H9 (cell line): ENCODE measurements at regions not wholly inside any gene's neighbourhood (a gene's known extent, or its start where the extent isn't known, plus 50 kb on each side); places are given as distances from the start of the nearest gene placed in this dataset.

Experiments used
- DNase-seq: peaks from one replicate; pipeline ENCODE4 v3.0.0-alpha.2; 2017
- H2AFZ ChIP-seq: one replicate; pipeline ENCODE4 v1.6.1; 2013; ENCODE audit warnings: mild to moderate bottlenecking, low read length, control low read depth, moderate library complexity
- H2AK5ac ChIP-seq: 2 replicates; pipeline ENCODE4 v1.6.1; 2013; ENCODE audit warnings: low read length, control low read depth, mixed read lengths; ENCODE audit not compliant: insufficient read length
- H2BK120ac ChIP-seq: one replicate; pipeline ENCODE4 v1.6.1; 2013; ENCODE audit warnings: low read depth, mild to moderate bottlenecking, low read length, control low read depth, inconsistent platforms; ENCODE audit not compliant: poor library complexity, severe bottlenecking
- H2BK12ac ChIP-seq: 2 replicates; pipeline ENCODE4 v1.6.1; 2013; ENCODE audit warnings: low read length, control low read depth, mixed read lengths, low read depth; ENCODE audit not compliant: insufficient read length
- H2BK15ac ChIP-seq: 2 replicates; pipeline ENCODE4 v1.6.1; 2013; ENCODE audit warnings: low read depth, low read length, control low read depth
- H2BK20ac ChIP-seq: one replicate; pipeline ENCODE4 v1.6.1; 2013; ENCODE audit warnings: low read depth, mild to moderate bottlenecking, low read length, control low read depth, inconsistent platforms; ENCODE audit not compliant: poor library complexity, severe bottlenecking
- H2BK5ac ChIP-seq: 2 replicates; pipeline ENCODE4 v1.6.1; 2013; ENCODE audit warnings: low read length, control low read depth, mixed read lengths; ENCODE audit not compliant: insufficient read length
- H3K14ac ChIP-seq: 2 replicates; pipeline ENCODE4 v1.6.1; 2013; ENCODE audit warnings: low read length, control low read depth; ENCODE audit not compliant: insufficient read depth
- H3K18ac ChIP-seq: 2 replicates; pipeline ENCODE4 v1.6.1; 2013; ENCODE audit warnings: low read depth, mild to moderate bottlenecking, mixed read lengths, low read length, control low read depth; ENCODE audit not compliant: insufficient read length
- H3K23ac ChIP-seq: 2 replicates; pipeline ENCODE4 v1.6.1; 2013; ENCODE audit warnings: low read length, control low read depth, mixed read lengths, low read depth; ENCODE audit not compliant: insufficient read length
- H3K23me2 ChIP-seq: 2 replicates; pipeline ENCODE4 v1.6.1; 2013; ENCODE audit warnings: low read depth, mild to moderate bottlenecking, mixed read lengths, low read length, control low read depth; ENCODE audit not compliant: insufficient read length, poor library complexity, severe bottlenecking
- H3K27ac ChIP-seq: 2 replicates; pipeline ENCODE4 v1.5.1; 2013; ENCODE audit warnings: low read length, control low read depth, mixed read lengths, low read depth; ENCODE audit not compliant: insufficient read length
- H3K27me3 ChIP-seq: 2 replicates; pipeline ENCODE4 v1.6.1; 2013; ENCODE audit warnings: low read length, control low read depth, inconsistent platforms; ENCODE audit not compliant: insufficient read depth
- H3K4ac ChIP-seq: 2 replicates; pipeline ENCODE4 v1.6.1; 2013; ENCODE audit warnings: low read depth, mild to moderate bottlenecking, control low read depth, inconsistent platforms, low read length, moderate library complexity
- H3K4me1 ChIP-seq: 2 replicates; pipeline ENCODE4 v1.6.1; 2013; ENCODE audit warnings: low read length, control low read depth, inconsistent platforms; ENCODE audit not compliant: insufficient read depth
- H3K4me2 ChIP-seq: 2 replicates; pipeline ENCODE4 v1.6.1; 2013; ENCODE audit warnings: low read length, control low read depth, mixed read lengths; ENCODE audit not compliant: insufficient read length, insufficient read depth
- H3K56ac ChIP-seq: 2 replicates; pipeline ENCODE4 v1.6.1; 2013; ENCODE audit warnings: low read depth, mild to moderate bottlenecking, mixed read lengths, low read length, control low read depth; ENCODE audit not compliant: insufficient read length
- H3K79me1 ChIP-seq: 2 replicates; pipeline ENCODE4 v1.6.1; 2013; ENCODE audit warnings: low read depth, mild to moderate bottlenecking, moderate library complexity, low read length, control low read depth, inconsistent platforms; ENCODE audit not compliant: insufficient read depth, poor library complexity, severe bottlenecking
- H3K79me2 ChIP-seq: 2 replicates; pipeline ENCODE4 v1.6.1; 2013; ENCODE audit warnings: low read length, control low read depth, inconsistent platforms; ENCODE audit not compliant: insufficient read depth
- H3K9ac ChIP-seq: 2 replicates; pipeline ENCODE4 v1.6.1; 2013; ENCODE audit warnings: low read length, control low read depth, mixed read lengths; ENCODE audit not compliant: insufficient read length; ENCODE audit errors: extremely low read depth
- H3K9me3 ChIP-seq: one replicate; pipeline ENCODE4 v1.6.1; 2013; ENCODE audit warnings: low read depth, low read length, inconsistent platforms; ENCODE audit not compliant: control insufficient read depth
- H3T11ph ChIP-seq: one replicate; pipeline ENCODE4 v1.6.1; 2013; ENCODE audit warnings: mild to moderate bottlenecking, low read length, control low read depth, inconsistent platforms
- H4K20me1 ChIP-seq: one replicate; pipeline ENCODE4 v1.6.1; 2013; ENCODE audit not compliant: control insufficient read depth, insufficient read length, insufficient read depth
- H4K5ac ChIP-seq: 2 replicates; pipeline ENCODE4 v1.6.1; 2013; ENCODE audit warnings: low read depth, mild to moderate bottlenecking, mixed read lengths, low read length, control low read depth; ENCODE audit not compliant: insufficient read length
- H4K8ac ChIP-seq: replicated peaks from 2 replicates; pipeline ENCODE4 v1.6.1; 2013; ENCODE audit warnings: low read length, control low read depth, mixed read lengths, low read depth; ENCODE audit not compliant: insufficient read length
- H4K91ac ChIP-seq: 2 replicates; pipeline ENCODE4 v1.6.1; 2013; ENCODE audit warnings: low read depth, mild to moderate bottlenecking, moderate library complexity, mixed read lengths, low read length, control low read depth; ENCODE audit not compliant: insufficient read length
- H3K27ac Mint-ChIP-seq, 3 experiments: 2 replicates in 2 of 3; 3 replicates in 1 of 3; pipeline ENCODE4 v1.8.0; 2020 to 2021; ENCODE audit warnings: mixed read lengths in 3 of 3, mild to moderate bottlenecking in 1 of 3, moderate library complexity in 1 of 3
- H3K27me3 Mint-ChIP-seq: 2 replicates; pipeline ENCODE4 v1.8.0; 2021; ENCODE audit warnings: low read depth, mild to moderate bottlenecking, moderate library complexity, mixed read lengths
- H3K36me3 Mint-ChIP-seq, 3 experiments: 2 replicates in 2 of 3; 3 replicates in 1 of 3; pipeline ENCODE4 v1.8.0; 2020 to 2021; ENCODE audit warnings: low read depth in 3 of 3, mixed read lengths in 3 of 3; ENCODE audit not compliant: insufficient read depth in 1 of 3
- H3K4me1 Mint-ChIP-seq, 2 experiments: 2 replicates each; pipeline ENCODE4 v1.8.0; 2020; ENCODE audit warnings: mixed read lengths in 2 of 2
- H3K4me3 Mint-ChIP-seq, 2 experiments: 2 replicates in 1 of 2; 3 replicates in 1 of 2; pipeline ENCODE4 v1.8.0; 2020 to 2021; ENCODE audit warnings: mild to moderate bottlenecking in 2 of 2, mixed read lengths in 2 of 2, moderate library complexity in 1 of 2
- H3K9me3 Mint-ChIP-seq, 2 experiments: 2 replicates in 1 of 2; 3 replicates in 1 of 2; pipeline ENCODE4 v1.8.0; 2020; ENCODE audit warnings: mild to moderate bottlenecking in 2 of 2, mixed read lengths in 2 of 2, moderate library complexity in 1 of 2
- WGBS: extraction: QIAGEN DNeasy Blood & Tissue Kit; methylation state at CpG from one replicate; pipeline ENCODE4 v1.1.7; 2013; ENCODE audit warnings: missing lambda C conversion rate, low lambda C conversion rate, mixed read lengths; ENCODE audit not compliant: insufficient read length; ENCODE audit errors: extremely low coverage; 5-methylcytosine and 5-hydroxymethylcytosine counted together
- TF ChIP-seq, protein P1 (sequence below): fragments of 200-600 bp; sonication (generic); conservative IDR thresholded peaks from 3 replicates; pipeline ENCODE4 v1.8.0; 2021; ENCODE audit warnings: antibody characterized with exemption, mild to moderate bottlenecking

DNA sequence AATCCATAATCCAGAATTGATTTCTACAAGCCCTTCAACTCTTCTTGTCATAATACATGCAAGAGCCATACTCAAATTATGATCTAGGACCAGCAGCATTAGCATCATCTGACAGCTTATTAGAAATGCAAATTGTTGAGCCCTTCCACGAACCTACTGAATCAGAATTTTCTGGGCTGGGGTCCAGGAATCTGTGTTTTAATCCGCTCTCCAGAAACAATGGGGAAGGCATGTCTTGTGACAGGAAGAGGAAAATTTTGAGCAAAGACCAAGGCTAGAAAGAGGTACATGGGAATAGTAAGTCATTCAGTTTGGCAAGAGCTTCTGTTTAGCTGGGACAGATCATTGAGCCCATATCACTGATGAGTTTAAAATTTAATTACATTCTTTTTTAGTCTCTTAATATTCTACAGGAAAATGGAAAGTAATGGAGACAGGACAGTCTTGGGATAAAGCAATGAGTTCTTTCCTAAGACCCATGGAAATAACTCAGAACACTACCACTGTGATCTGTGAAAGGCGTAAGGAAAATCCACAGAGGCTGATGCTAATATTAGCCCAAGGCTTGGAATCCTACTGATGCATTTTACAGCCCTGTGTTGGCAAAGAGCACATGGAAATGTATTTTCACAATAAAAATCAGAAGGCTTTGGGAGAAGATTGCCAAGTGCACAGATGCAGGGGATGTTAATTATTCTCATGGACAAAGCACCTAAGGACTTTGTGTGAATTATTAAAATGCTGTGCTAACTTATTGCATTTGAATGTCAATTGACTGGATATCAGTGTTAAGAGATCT lies 73.7 kb upstream of the STK32A start:
- Histone ChIP-seq H3K56ac (no peak overlapping the region), H4K5ac (no peak overlapping the region), H3K27ac (no peak overlapping the region), H3K4me2 (no peak overlapping the region), H2AFZ (no peak overlapping the region), H4K8ac (no peak overlapping the region), H3T11ph (no peak overlapping the region), H2BK15ac (no peak overlapping the region), H4K91ac (no peak overlapping the region), H3K79me2 (no peaks in the 10 kb centered on the region), H4K20me1 (no peaks in the 10 kb centered on the region), H3K4ac (no peak overlapping the region), H3K79me1 (no peaks in the 10 kb centered on the region), H2BK12ac (no peak overlapping the region), H2BK5ac (no peak overlapping the region), H3K4me1 (no peaks in the 10 kb centered on the region), H3K14ac (no peak overlapping the region), H3K23ac (no peak overlapping the region), H3K9ac (no peak overlapping the region), H3K9me3 (no peaks in the 10 kb centered on the region), H2BK20ac (no peak overlapping the region), H2AK5ac (no peak overlapping the region), H3K18ac (no peak overlapping the region), H3K23me2 (no peaks in the 10 kb centered on the region), H2BK120ac (no peak overlapping the region), H3K27me3 (no peaks in the 10 kb centered on the region)
- no peak for DNase-seq
- no CpG with 5 or more reads among the region's 3 CpGs for WGBS
- H3K4me3 Mint-ChIP-seq = no peak overlapping the region
- peaks cover 0 to 3% of the 10 kb centered on the region in 2 experiments; a peak in 2 of 5 replicates for H3K9me3 Mint-ChIP-seq
- H3K27ac Mint-ChIP-seq = no peak overlapping the region
- TF ChIP-seq, protein P1, sequence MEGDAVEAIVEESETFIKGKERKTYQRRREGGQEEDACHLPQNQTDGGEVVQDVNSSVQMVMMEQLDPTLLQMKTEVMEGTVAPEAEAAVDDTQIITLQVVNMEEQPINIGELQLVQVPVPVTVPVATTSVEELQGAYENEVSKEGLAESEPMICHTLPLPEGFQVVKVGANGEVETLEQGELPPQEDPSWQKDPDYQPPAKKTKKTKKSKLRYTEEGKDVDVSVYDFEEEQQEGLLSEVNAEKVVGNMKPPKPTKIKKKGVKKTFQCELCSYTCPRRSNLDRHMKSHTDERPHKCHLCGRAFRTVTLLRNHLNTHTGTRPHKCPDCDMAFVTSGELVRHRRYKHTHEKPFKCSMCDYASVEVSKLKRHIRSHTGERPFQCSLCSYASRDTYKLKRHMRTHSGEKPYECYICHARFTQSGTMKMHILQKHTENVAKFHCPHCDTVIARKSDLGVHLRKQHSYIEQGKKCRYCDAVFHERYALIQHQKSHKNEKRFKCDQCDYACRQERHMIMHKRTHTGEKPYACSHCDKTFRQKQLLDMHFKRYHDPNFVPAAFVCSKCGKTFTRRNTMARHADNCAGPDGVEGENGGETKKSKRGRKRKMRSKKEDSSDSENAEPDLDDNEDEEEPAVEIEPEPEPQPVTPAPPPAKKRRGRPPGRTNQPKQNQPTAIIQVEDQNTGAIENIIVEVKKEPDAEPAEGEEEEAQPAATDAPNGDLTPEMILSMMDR = no peak
- H3K4me1 Mint-ChIP-seq = no peaks in the 10 kb centered on the region
- H3K27me3 Mint-ChIP-seq = peaks cover 6% of the 10 kb centered on the region
- peaks cover 0 to 8% (median 0%) of the 10 kb centered on the region in 3 experiments; a peak in 2 of 7 replicates for H3K36me3 Mint-ChIP-seq
